IMR-90 (cell line): ENCODE measurements at regions not wholly inside any gene's neighbourhood (a gene's known extent, or its start where the extent isn't known, plus 50 kb on each side); places are given as distances from the start of the nearest gene placed in this dataset.
A peak's percentile ranks its signal among the peaks of the same experiment; 100 is the strongest.

Source experiments
- ATAC-seq: fragments of 200-7000 bp; cut with Tn5 transposase; 2 replicates; pipeline ENCODE4 v1.9.1; 2020; ENCODE audit warnings: low read depth, mild to moderate bottlenecking, moderate library complexity
- BruUV-seq: library from RNA; stranded (reverse); fragments of 400-500 nt; replicated peaks from 2 replicates; lab custom pipeline; 2021; lab: Mats Ljungman, UMichigan
- CTCF ChIA-PET: fragments of 300-600 bp; formaldehyde crosslinking; extraction: SDS; loops from one replicate; lab custom pipeline; 2021; ENCODE audit warnings: antibody characterized with exemption; lab: Yijun Ruan, JAX
- POLR2A ChIA-PET: fragments of 300-600 bp; sonication (Branson Sonifier 250); formaldehyde crosslinking; loops from one replicate; lab custom pipeline; 2022; ENCODE audit warnings: antibody characterized with exemption; ENCODE audit not compliant: unreplicated experiment; lab: Charles Lee
- DNase-seq: peaks from one replicate; pipeline ENCODE4 v3.0.0; 2013
- H2AFZ ChIP-seq: replicated peaks from 2 replicates; pipeline ENCODE3; 2013; ENCODE audit warnings: low read length, mild to moderate bottlenecking; ENCODE audit not compliant: poor library complexity
- H2AK5ac ChIP-seq: 2 replicates; pipeline ENCODE4 v1.6.1; 2013; ENCODE audit warnings: low read depth, low read length, inconsistent platforms
- H2AK9ac ChIP-seq: replicated peaks from 2 replicates; pipeline ENCODE3; 2013; ENCODE audit warnings: mild to moderate bottlenecking, low read depth, low read length, moderate library complexity; ENCODE audit not compliant: poor library complexity
- H2BK120ac ChIP-seq: 2 replicates; pipeline ENCODE4 v1.6.1; 2013; ENCODE audit warnings: low read depth, low read length, inconsistent platforms
- H2BK15ac ChIP-seq: 3 replicates; pipeline ENCODE4 v1.6.1; 2013; ENCODE audit warnings: low read depth, low read length, inconsistent platforms
- H2BK20ac ChIP-seq: 2 replicates; pipeline ENCODE4 v1.6.1; 2013; ENCODE audit warnings: low read depth, mild to moderate bottlenecking, inconsistent platforms, low read length, moderate library complexity
- H2BK5ac ChIP-seq: 2 replicates; pipeline ENCODE4 v1.6.1; 2013; ENCODE audit warnings: mild to moderate bottlenecking, low read depth, low read length, inconsistent platforms; ENCODE audit not compliant: poor library complexity, severe bottlenecking
- H3K14ac ChIP-seq: replicated peaks from 2 replicates; pipeline ENCODE4 v1.6.1; 2013; ENCODE audit warnings: low read depth, low read length, inconsistent platforms
- H3K18ac ChIP-seq: 2 replicates; pipeline ENCODE4 v1.6.1; 2013; ENCODE audit warnings: low read depth, low read length, control low read depth
- H3K23ac ChIP-seq: 2 replicates; pipeline ENCODE4 v1.6.1; 2013; ENCODE audit warnings: low read depth, low read length, inconsistent platforms
- H3K27ac ChIP-seq: 2 replicates; pipeline ENCODE4 v1.5.1; 2013; ENCODE audit warnings: mild to moderate bottlenecking, control low read depth, low read length; ENCODE audit not compliant: insufficient read depth
- H3K27me3 ChIP-seq: 2 replicates; pipeline ENCODE4 v1.6.1; 2013; ENCODE audit warnings: low read length; ENCODE audit not compliant: control insufficient read depth, insufficient read depth
- H3K36me3 ChIP-seq: 2 replicates; pipeline ENCODE4 v1.6.1; 2013; ENCODE audit warnings: low read length, mixed read lengths; ENCODE audit not compliant: control insufficient read depth, insufficient read depth
- H3K4ac ChIP-seq: 2 replicates; pipeline ENCODE4 v1.6.1; 2013; ENCODE audit warnings: low read depth, low read length, inconsistent platforms
- H3K4me1 ChIP-seq: 2 replicates; pipeline ENCODE4 v1.6.1; 2013; ENCODE audit warnings: low read length, mixed read lengths; ENCODE audit not compliant: control insufficient read depth, insufficient read depth
- H3K4me2 ChIP-seq: 2 replicates; pipeline ENCODE4 v1.6.1; 2013; ENCODE audit warnings: low read depth, mild to moderate bottlenecking, control low read depth, low read length, moderate library complexity
- H3K4me3 ChIP-seq: 2 replicates; pipeline ENCODE4 v1.5.1; 2013; ENCODE audit warnings: low read depth, mild to moderate bottlenecking, control low read depth, low read length, moderate library complexity; ENCODE audit not compliant: insufficient read depth
- H3K56ac ChIP-seq: 2 replicates; pipeline ENCODE4 v1.6.1; 2013; ENCODE audit warnings: low read length, inconsistent platforms; ENCODE audit not compliant: insufficient read depth; ENCODE audit errors: extremely low read depth
- H3K79me1 ChIP-seq, 2 experiments: 2 replicates each; pipeline ENCODE4 v1.6.1; 2013; ENCODE audit warnings: low read length in 2 of 2, inconsistent platforms in 1 of 2, low read depth in 1 of 2
- H3K9ac ChIP-seq: 2 replicates; pipeline ENCODE4 v1.6.1; 2013; ENCODE audit warnings: low read depth, low read length, control low read depth
- H3K9me1 ChIP-seq: 2 replicates; pipeline ENCODE4 v1.6.1; 2013; ENCODE audit warnings: low read length, inconsistent platforms; ENCODE audit not compliant: insufficient read depth
- H3K9me3 ChIP-seq: 2 replicates; pipeline ENCODE4 v1.6.1; 2013; ENCODE audit warnings: low read length; ENCODE audit not compliant: control insufficient read depth, insufficient read depth
- H4K20me1 ChIP-seq: 2 replicates; pipeline ENCODE4 v1.6.1; 2013; ENCODE audit warnings: low read length, inconsistent platforms; ENCODE audit not compliant: insufficient read depth
- H4K5ac ChIP-seq: 2 replicates; pipeline ENCODE4 v1.6.1; 2013; ENCODE audit warnings: mild to moderate bottlenecking, low read depth, low read length, control low read depth
- H4K8ac ChIP-seq, 2 experiments: 2 replicates each; pipeline ENCODE4 v1.6.1; 2013; ENCODE audit warnings: low read depth in 2 of 2, low read length in 2 of 2, control low read depth in 1 of 2, inconsistent platforms in 1 of 2
- H4K91ac ChIP-seq: 2 replicates; pipeline ENCODE4 v1.6.1; 2013; ENCODE audit warnings: low read depth, low read length, inconsistent platforms; ENCODE audit not compliant: insufficient read depth
- ELK1 ChIP-seq: fragments of 150-350 bp; IDR thresholded peaks from 2 replicates; pipeline ENCODE4 v1.6.1; 2016; ENCODE audit warnings: low read depth, mild to moderate bottlenecking, low read length, moderate library complexity, borderline replicate concordance
- MXI1 ChIP-seq: IDR thresholded peaks from 2 replicates; pipeline ENCODE4 v1.6.1; 2012; ENCODE audit warnings: low read depth, mild to moderate bottlenecking, low read length, moderate library complexity, borderline replicate concordance
- RCOR1 ChIP-seq: IDR thresholded peaks from 2 replicates; pipeline ENCODE4 v1.6.1; 2012; ENCODE audit warnings: mild to moderate bottlenecking, low read length, improper control_type of control experiment; ENCODE audit not compliant: insufficient replicate concordance
- WGBS, 2 experiments: methylation state at CpG; one replicate each; pipeline versions ENCODE4 v1.1.5 to v1.1.7; 2013; ENCODE audit warnings: missing lambda C conversion rate in 2 of 2; ENCODE audit not compliant: insufficient read length in 1 of 2; ENCODE audit errors: extremely low coverage in 2 of 2; 5-methylcytosine and 5-hydroxymethylcytosine counted together
- dilution Hi-C: fragments of 300-500 bp; cut with HindIII; formaldehyde crosslinking; loops from one replicate; pipeline ENCODE4 v1.14.3; 2018; ENCODE audit warnings: low sequenced_read_pairs; ENCODE audit not compliant: unreplicated experiment
- in situ Hi-C: fragments of 300-500 bp; cut with MboI; formaldehyde crosslinking; loops from 3 replicates; pipeline ENCODE4 v1.14.3; 2019; ENCODE audit warnings: low sequenced_read_pairs, inconsistent platforms, mixed read lengths
- intact Hi-C: fragments of 100-400 bp; cut with micrococcal nuclease; formaldehyde crosslinking; loops from 2 replicates; pipeline ENCODE4 v1.10.0; 2022

DNA sequence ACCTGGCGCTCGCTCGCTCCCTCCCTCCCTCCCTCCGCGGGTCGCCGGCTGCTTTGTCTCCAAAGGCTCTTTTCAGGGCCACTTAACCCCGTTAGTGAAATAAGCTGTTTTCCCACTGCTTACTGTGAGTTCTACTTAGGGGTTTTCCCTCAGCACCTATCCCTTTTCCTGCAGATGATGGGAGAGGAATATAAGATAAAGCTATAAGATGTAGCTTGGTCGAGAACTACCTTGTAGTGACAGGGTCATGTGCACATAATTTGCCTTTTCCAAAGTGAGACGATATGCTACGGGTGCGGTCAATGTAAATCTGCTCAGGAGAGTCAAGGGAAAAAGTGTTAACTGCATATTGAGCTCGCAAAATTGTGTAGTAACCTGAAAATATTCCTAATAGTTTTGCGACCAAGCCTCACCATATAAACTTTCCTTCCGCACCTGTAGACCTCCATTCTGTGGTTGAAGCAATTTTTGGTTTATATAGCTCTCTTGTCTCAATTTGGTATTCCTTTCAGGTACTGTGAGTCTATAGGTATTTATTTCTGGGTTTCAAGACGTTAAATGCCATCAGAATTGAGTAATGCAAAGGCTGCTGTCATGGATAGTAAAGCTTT lies 55.8 kb upstream of the BOLA1 start:
- Histone ChIP-seq H3K4me1 (peaks cover 2% of the 10 kb centered on the region), H3K9me1 (peaks cover 3% of the 10 kb centered on the region; the same call in 1 of the 2 replicates), H4K8ac (peak overlapping the region in 1 of 2 experiments; percentile 11; a peak in 2 of 4 replicates), H4K91ac (no peak overlapping the region), H3K4me3 (peak overlapping the region; percentile 97), H2BK120ac (peak overlapping the region; percentile 5; the same call in 1 of the 2 replicates), H3K27me3 (no peaks in the 10 kb centered on the region), H3K36me3 (peaks cover 3% of the 10 kb centered on the region), H4K5ac (peak overlapping the region; percentile 73; the same call in 1 of the 2 replicates), H4K20me1 (peaks cover 6% of the 10 kb centered on the region; the same call in 1 of the 2 replicates), H3K56ac (peak overlapping the region; percentile 73; the same call in 1 of the 2 replicates), H3K23ac (peak overlapping the region; percentile 93), H2BK20ac (no peak overlapping the region), H2AFZ (no peak overlapping the region), H3K79me1 (peaks cover 16 to 36% of the 10 kb centered on the region in 2 experiments), H2BK15ac (no peak overlapping the region), H3K18ac (peak overlapping the region; percentile 57; the same call in 1 of the 2 replicates), H2BK5ac (peak overlapping the region; percentile 69), H3K27ac (peak overlapping the region; percentile 93), H3K4me2 (peak overlapping the region; percentile 100), H3K9me3 (no peaks in the 10 kb centered on the region), H2AK9ac (no peak overlapping the region), H2AK5ac (peak overlapping the region; percentile 27; the same call in 1 of the 2 replicates), H3K4ac (peak overlapping the region; percentile 56), H3K9ac (peak overlapping the region; percentile 100), H3K14ac (peak overlapping the region; percentile 50; the same call in 1 of the 2 replicates)
- POLR2A ChIA-PET = interaction anchor here (0.5 to 2.2 kb wide), 2 partner anchors 44 to 1684 kb away, joined by 4 to 15 read pairs; a partner anchor contains a TSS
- TF ChIP-seq RCOR1 (no peak), ELK1 (no peak), MXI1 (no peak)
- 0% methylated on average over 1 of the region's 16 CpGs; no CpG with 5 or more reads in 1 of the 2 experiments for WGBS, 2 experiments
- in situ Hi-C loops = no loop called here
- DNase-seq (no peak), ATAC-seq (no peak)
- BruUV-seq = no TSS peak
- intact Hi-C loops = no loop called here
- CTCF ChIA-PET = interaction anchor here (0.6 kb wide), 1 partner anchor 1153 kb away, joined by 3 read pairs; no protein-coding TSS in a partner anchor
- dilution Hi-C loops = no loop called here
